Spleen (tissue), 7 donors: ENCODE measurements at regions not wholly inside any gene's neighbourhood (a gene's known extent, or its start where the extent isn't known, plus 50 kb on each side); places are given as distances from the start of the nearest gene placed in this dataset.

Source experiments
- POLR2A ChIP-seq, 3 donors: fragments of 450-650 bp; IDR thresholded peaks; one replicate each; pipeline ENCODE4 v1.5.1; 2017; ENCODE audit warnings: antibody characterized with exemption in 3 of 3, mild to moderate bottlenecking in 1 of 3
- POLR2AphosphoS5 ChIP-seq, 3 donors: sonication (generic); formaldehyde crosslinking; IDR thresholded peaks; one replicate each; pipeline ENCODE4 v1.5.1; 2017; ENCODE audit warnings: antibody characterized with exemption in 3 of 3
- TF ChIP-seq, protein P1 (sequence below), 11 experiments: fragments of 200-600 bp in 7 of 11; fragments of 450-650 bp in 4 of 11; sonication (generic) in 4 of 11; IDR thresholded peaks in 8 of 11; conservative IDR thresholded peaks in 3 of 11; 1 replicate in 7 of 11; 2 replicates in 4 of 11; pipeline versions ENCODE4 v1.4.0 to v1.8.0; 2016 to 2021; ENCODE audit warnings: antibody characterized with exemption in 11 of 11, inconsistent platforms in 4 of 11, mild to moderate bottlenecking in 1 of 11
- donor health status: DM: no; HTN: no; CAD: no; lungs with moderate emphysema.
- donor health status: DM: no; HTN: no; CAD: no.
- donor health status: DM: no; HTN: no; CAD: no.

DNA sequence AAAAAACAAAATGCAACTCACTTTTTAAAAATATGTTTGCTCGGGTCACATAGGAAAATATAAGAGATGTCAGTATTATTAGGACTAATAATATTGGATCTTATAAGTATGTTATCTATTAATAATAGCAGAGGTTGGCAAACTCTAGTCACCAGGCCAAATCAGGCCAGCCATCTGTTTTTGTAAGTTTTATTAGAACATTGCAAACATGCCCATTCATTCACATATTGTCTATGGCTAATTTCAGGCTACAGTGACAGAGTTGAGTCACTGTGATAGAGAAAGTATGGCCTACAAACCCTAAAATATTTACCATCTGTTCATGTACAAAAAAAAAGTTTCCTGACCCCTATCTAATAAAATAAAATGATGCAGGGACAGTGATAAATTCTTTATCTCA is 97.7 kb upstream of the CDH6 start:
- TF ChIP-seq, protein P1, sequence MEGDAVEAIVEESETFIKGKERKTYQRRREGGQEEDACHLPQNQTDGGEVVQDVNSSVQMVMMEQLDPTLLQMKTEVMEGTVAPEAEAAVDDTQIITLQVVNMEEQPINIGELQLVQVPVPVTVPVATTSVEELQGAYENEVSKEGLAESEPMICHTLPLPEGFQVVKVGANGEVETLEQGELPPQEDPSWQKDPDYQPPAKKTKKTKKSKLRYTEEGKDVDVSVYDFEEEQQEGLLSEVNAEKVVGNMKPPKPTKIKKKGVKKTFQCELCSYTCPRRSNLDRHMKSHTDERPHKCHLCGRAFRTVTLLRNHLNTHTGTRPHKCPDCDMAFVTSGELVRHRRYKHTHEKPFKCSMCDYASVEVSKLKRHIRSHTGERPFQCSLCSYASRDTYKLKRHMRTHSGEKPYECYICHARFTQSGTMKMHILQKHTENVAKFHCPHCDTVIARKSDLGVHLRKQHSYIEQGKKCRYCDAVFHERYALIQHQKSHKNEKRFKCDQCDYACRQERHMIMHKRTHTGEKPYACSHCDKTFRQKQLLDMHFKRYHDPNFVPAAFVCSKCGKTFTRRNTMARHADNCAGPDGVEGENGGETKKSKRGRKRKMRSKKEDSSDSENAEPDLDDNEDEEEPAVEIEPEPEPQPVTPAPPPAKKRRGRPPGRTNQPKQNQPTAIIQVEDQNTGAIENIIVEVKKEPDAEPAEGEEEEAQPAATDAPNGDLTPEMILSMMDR (IDR thresholded peaks at IDR 0.05 in 8 of 11, conservative IDR thresholded peaks at IDR 0.05 in 3 of 11) = no peak
- TF ChIP-seq POLR2AphosphoS5 (IDR thresholded peaks at IDR 0.05) (no peak), POLR2A (IDR thresholded peaks at IDR 0.05) (no peak)
